Karpas-422 (cell line): ENCODE measurements at regions not wholly inside any gene's neighbourhood (a gene's known extent, or its start where the extent isn't known, plus 50 kb on each side); places are given as distances from the start of the nearest gene placed in this dataset.

Experiments used
- DNase-seq: peaks from one replicate; pipeline ENCODE4 v3.0.0-alpha.2; 2015
- H2AFZ ChIP-seq: fragments of 200-600 bp; sonication (generic); 2 replicates; pipeline ENCODE4 v1.6.1; 2014; ENCODE audit warnings: antibody characterized with exemption, low read length, mixed read lengths
- H3K27ac ChIP-seq: fragments of 200-600 bp; sonication (generic); 2 replicates; pipeline ENCODE4 v1.5.1; 2014; ENCODE audit warnings: mild to moderate bottlenecking, low read length, moderate library complexity
- H3K27me3 ChIP-seq: fragments of 200-600 bp; sonication (generic); 2 replicates; pipeline ENCODE4 v1.6.1; 2014; ENCODE audit warnings: low read length, mixed read lengths
- H3K36me3 ChIP-seq: fragments of 200-600 bp; sonication (generic); 2 replicates; pipeline ENCODE4 v1.6.1; 2014; ENCODE audit warnings: low read length, mixed read lengths; ENCODE audit not compliant: insufficient read depth
- H3K4me1 ChIP-seq: fragments of 200-600 bp; sonication (generic); 2 replicates; pipeline ENCODE4 v1.6.1; 2014; ENCODE audit warnings: mild to moderate bottlenecking, low read length, mixed read lengths
- H3K4me2 ChIP-seq: fragments of 200-600 bp; sonication (generic); 2 replicates; pipeline ENCODE4 v1.6.1; 2014; ENCODE audit warnings: low read length, low read depth, mild to moderate bottlenecking; ENCODE audit not compliant: poor library complexity, severe bottlenecking
- H3K4me3 ChIP-seq: fragments of 200-600 bp; sonication (generic); 2 replicates; pipeline ENCODE4 v1.5.1; 2014; ENCODE audit warnings: mild to moderate bottlenecking, antibody characterized with exemption, low read length, mixed read lengths
- H3K79me2 ChIP-seq: fragments of 200-600 bp; sonication (generic); 2 replicates; pipeline ENCODE4 v1.6.1; 2014; ENCODE audit warnings: mild to moderate bottlenecking, low read length, mixed read lengths
- H3K9ac ChIP-seq: fragments of 200-600 bp; sonication (generic); 2 replicates; pipeline ENCODE4 v1.6.0; 2014; ENCODE audit warnings: low read length
- H3K9me2 ChIP-seq: fragments of 200-600 bp; sonication (generic), shearing (Covaris generic); replicated peaks from 2 replicates; pipeline ENCODE4 v1.6.0; 2014; ENCODE audit warnings: mild to moderate bottlenecking, low read length, moderate library complexity; ENCODE audit not compliant: insufficient read depth
- H3K9me3 ChIP-seq: fragments of 300-700, 200-600 bp; sonication (generic); 2 replicates; pipeline ENCODE4 v1.6.1; 2014; ENCODE audit warnings: low read length, mixed read lengths
- H4K20me1 ChIP-seq: fragments of 200-600 bp; sonication (generic); 2 replicates; pipeline ENCODE4 v1.6.1; 2014; ENCODE audit warnings: mild to moderate bottlenecking, antibody characterized with exemption, low read length, low read depth; ENCODE audit not compliant: insufficient read depth

DNA sequence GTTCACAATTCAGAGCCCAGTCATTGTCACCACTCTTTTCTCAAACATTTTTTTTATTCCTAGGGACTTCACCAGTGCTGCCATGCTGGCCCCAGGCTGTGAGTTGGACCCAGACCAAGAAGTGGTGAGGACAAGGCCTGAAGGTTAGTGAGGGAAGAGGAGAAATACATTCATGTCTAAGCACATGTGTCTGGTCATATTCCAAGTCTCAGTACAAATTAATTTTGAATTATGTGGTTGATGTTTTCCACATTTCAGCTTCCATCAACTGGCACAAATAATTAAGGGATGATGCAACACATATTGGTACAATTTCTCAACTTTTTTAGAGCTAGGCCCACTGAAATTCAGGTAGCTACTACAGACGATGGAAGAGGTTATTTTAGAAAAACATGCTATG lies 106.6 kb upstream of the UPP2 start:
- Histone ChIP-seq H3K79me2 (no peaks in the 10 kb centered on the region), H3K27me3 (no peaks in the 10 kb centered on the region), H3K9ac (no peak overlapping the region), H3K9me2 (no peaks in the 10 kb centered on the region), H3K27ac (no peak overlapping the region), H3K9me3 (no peaks in the 10 kb centered on the region), H3K4me1 (no peaks in the 10 kb centered on the region), H4K20me1 (no peaks in the 10 kb centered on the region), H3K4me2 (no peak overlapping the region), H2AFZ (no peak overlapping the region), H3K36me3 (no peaks in the 10 kb centered on the region), H3K4me3 (no peak overlapping the region)
- DNase-seq, result no peak

DNA sequence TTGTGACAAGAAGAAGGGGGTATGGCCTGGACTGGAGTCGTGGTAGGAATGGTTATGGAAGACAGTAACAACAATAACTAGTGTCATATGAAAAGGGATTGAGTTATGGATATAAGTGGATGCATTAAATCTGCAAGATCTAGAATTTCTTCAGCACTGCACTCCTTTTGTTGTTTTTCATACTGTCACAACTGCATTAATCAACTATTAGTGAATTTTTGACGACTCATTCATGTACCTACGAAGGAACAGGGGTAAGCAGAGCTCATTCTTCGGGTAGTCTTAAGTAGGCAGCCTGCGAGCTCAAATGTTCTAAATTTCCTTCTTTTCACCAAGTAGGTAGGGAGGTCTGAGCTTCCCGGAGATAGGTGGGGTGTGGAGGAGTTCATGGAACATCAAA lies 109.7 kb upstream of the UPP2 start:
- Histone ChIP-seq H3K27ac (no peak overlapping the region), H3K9ac (no peak overlapping the region), H2AFZ (no peak overlapping the region), H3K9me2 (no peaks in the 10 kb centered on the region), H4K20me1 (no peaks in the 10 kb centered on the region), H3K4me3 (no peak overlapping the region), H3K27me3 (no peaks in the 10 kb centered on the region), H3K4me1 (no peaks in the 10 kb centered on the region), H3K79me2 (no peaks in the 10 kb centered on the region), H3K9me3 (no peaks in the 10 kb centered on the region), H3K4me2 (no peak overlapping the region), H3K36me3 (no peaks in the 10 kb centered on the region)
- DNase-seq, result no peak

DNA sequence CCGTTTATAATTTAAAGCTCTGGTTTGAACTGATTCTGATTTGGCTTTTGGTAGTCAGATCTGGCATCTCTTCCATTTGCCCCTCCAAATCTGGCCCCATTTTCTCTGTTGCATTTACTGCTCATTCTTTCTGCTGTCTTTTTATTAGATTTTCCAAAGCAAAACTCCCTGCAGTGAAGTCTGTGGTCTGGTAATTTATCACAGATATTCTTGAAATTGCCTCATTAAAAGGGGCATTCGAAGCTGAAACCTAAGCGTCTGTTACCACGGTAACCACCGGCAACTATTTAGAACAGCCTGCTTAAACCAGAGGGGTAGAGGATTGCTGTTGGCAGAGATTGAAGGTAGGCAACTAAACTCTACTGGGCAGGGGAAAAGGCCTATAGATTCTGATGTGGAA lies 111.5 kb upstream of the UPP2 start:
- Histone ChIP-seq H3K9ac (no peak overlapping the region), H4K20me1 (no peaks in the 10 kb centered on the region), H3K79me2 (no peaks in the 10 kb centered on the region), H3K27ac (no peak overlapping the region), H3K27me3 (no peaks in the 10 kb centered on the region), H3K9me2 (no peaks in the 10 kb centered on the region), H3K4me3 (no peak overlapping the region), H3K4me1 (no peaks in the 10 kb centered on the region), H2AFZ (no peak overlapping the region), H3K9me3 (no peaks in the 10 kb centered on the region), H3K4me2 (no peak overlapping the region), H3K36me3 (no peaks in the 10 kb centered on the region)
- no peak for DNase-seq

DNA sequence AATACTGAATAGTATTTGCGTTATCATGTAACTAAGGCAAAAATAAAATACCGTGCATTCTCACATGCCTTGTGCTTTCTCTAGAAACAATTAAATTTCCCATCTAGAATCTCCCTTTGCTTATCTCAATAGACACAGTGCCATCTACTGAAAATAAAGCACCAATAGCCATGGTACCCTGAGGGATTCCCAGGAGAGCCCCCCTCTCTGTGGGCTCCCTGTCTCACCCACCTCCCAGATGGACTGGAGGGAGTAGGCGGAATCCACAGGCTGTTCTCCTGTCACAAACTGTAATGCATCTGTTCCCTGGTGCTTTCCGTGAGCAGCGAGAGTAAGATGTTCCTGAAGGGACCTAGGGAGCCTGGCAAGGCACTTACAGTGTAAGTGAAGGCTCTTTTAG lies 112.4 kb upstream of the UPP2 start:
- Histone ChIP-seq H3K9me3 (no peaks in the 10 kb centered on the region), H3K4me2 (no peak overlapping the region), H3K9me2 (no peaks in the 10 kb centered on the region), H2AFZ (no peak overlapping the region), H3K27me3 (no peaks in the 10 kb centered on the region), H4K20me1 (no peaks in the 10 kb centered on the region), H3K4me3 (no peak overlapping the region), H3K27ac (no peak overlapping the region), H3K79me2 (no peaks in the 10 kb centered on the region), H3K36me3 (no peaks in the 10 kb centered on the region), H3K9ac (no peak overlapping the region), H3K4me1 (no peaks in the 10 kb centered on the region)
- no peak for DNase-seq

DNA sequence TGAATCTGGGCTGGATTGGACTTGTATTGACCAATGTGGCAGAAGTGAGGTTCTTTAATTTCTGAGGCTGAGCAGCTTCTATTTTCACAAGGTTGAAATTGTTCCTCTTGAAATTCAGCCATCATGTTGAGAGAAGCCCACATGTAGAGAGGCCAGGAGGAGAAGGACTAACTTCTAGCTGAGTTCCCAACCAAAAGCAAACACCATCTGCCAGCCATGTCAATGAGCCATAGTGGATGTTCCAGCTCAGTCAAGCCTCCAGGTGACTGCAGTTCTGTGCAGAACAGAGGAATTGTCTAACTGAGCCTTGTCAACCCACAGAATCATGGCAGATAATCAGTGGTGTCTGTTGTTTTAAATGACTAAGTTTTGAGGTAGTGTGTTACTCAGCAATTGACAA lies 110.6 kb upstream of the ACVR1 start:
- Histone ChIP-seq H3K9ac (no peak overlapping the region), H3K4me2 (no peak overlapping the region), H4K20me1 (no peaks in the 10 kb centered on the region), H3K4me1 (no peaks in the 10 kb centered on the region), H3K9me2 (no peaks in the 10 kb centered on the region), H2AFZ (no peak overlapping the region), H3K4me3 (no peak overlapping the region), H3K27ac (no peak overlapping the region), H3K27me3 (no peaks in the 10 kb centered on the region), H3K9me3 (no peaks in the 10 kb centered on the region), H3K79me2 (no peaks in the 10 kb centered on the region), H3K36me3 (no peaks in the 10 kb centered on the region)
- DNase-seq, result no peak

DNA sequence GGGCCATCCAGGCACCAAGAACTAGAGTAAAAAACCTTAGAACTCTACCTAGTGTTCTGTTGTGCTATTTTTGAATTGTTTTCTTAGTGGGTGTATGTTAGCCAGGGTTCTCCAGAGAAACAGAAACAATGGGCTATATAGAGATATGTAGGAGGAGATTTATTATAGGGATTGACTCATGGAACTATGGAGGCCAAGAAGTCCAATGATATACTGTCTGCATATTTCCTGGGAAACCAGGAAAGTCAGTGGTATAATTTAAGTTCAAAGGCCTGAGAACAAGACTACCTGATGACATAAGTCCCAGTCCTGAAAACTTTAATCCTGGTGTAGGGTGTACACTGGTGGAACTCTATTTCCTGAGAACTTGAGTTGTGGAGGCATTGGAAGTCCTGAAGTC lies 108.7 kb upstream of the ACVR1 start:
- Histone ChIP-seq H3K9me2 (no peaks in the 10 kb centered on the region), H3K4me1 (no peaks in the 10 kb centered on the region), H2AFZ (no peak overlapping the region), H3K79me2 (no peaks in the 10 kb centered on the region), H3K27ac (no peak overlapping the region), H3K27me3 (no peaks in the 10 kb centered on the region), H3K4me2 (no peak overlapping the region), H3K9ac (no peak overlapping the region), H3K9me3 (no peaks in the 10 kb centered on the region), H3K36me3 (no peaks in the 10 kb centered on the region), H4K20me1 (no peaks in the 10 kb centered on the region), H3K4me3 (no peak overlapping the region)
- DNase-seq, result no peak

DNA sequence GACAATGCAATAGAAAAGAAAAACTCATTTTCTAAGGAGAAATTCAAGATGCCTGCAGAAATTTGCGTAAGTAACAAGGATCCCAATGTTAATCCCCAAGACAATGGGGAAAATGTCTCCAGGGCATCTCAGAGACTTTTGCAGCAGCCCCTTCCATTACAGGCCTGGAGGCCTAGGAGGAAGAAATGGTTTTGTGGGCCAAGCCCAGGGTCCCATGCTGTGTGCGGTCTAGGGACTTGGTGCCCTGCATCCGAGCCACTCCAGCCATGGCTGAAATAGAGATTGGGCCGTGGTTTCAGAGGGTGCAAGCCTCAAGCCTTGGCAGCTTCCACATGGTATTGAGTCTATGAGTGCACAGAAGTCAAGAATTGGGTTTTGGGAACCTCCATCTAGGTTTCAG lies 103.9 kb upstream of the ACVR1 start:
- Histone ChIP-seq H3K4me1 (no peaks in the 10 kb centered on the region), H2AFZ (no peak overlapping the region), H3K4me3 (no peak overlapping the region), H3K79me2 (no peaks in the 10 kb centered on the region), H3K9me3 (no peaks in the 10 kb centered on the region), H3K9me2 (no peaks in the 10 kb centered on the region), H4K20me1 (no peaks in the 10 kb centered on the region), H3K27me3 (no peaks in the 10 kb centered on the region), H3K9ac (no peak overlapping the region), H3K27ac (no peak overlapping the region), H3K4me2 (no peak overlapping the region), H3K36me3 (no peaks in the 10 kb centered on the region)
- no peak for DNase-seq

DNA sequence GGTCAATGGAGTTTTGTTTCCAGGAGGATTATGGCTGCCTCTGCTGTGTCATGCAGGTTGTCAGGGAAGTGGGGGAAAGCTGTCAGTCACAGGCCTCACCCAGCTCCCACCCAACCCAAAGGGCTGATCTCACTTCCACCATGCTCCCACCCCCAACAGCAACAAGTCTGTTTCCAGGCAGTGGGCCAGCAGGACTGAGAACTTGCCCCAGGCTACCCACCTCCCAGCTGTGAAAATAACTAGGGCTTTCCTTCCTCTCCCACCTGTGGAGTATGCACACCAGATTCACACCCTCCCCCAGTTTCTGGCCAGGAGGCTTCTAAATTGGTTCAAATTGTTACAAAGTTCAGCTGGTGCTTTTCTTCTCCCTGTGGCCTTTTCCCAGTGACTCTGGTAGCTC lies 95.6 kb upstream of the ACVR1 start:
- no peak for DNase-seq
- H3K4me3 ChIP-seq, result no peak overlapping the region
- H3K36me3 ChIP-seq, result no peaks in the 10 kb centered on the region
- H3K9me2 ChIP-seq, result no peaks in the 10 kb centered on the region
- no peaks in the 10 kb centered on the region for H3K79me2 ChIP-seq
- no peak overlapping the region for H2AFZ ChIP-seq
- no peaks in the 10 kb centered on the region for H3K4me1 ChIP-seq
- H3K27ac ChIP-seq, result no peak overlapping the region
- H3K27me3 ChIP-seq, result no peaks in the 10 kb centered on the region
- H3K9me3 ChIP-seq, result no peaks in the 10 kb centered on the region
- H4K20me1 ChIP-seq, result no peaks in the 10 kb centered on the region
- H3K4me2 ChIP-seq, result no peak overlapping the region
- no peak overlapping the region for H3K9ac ChIP-seq

DNA sequence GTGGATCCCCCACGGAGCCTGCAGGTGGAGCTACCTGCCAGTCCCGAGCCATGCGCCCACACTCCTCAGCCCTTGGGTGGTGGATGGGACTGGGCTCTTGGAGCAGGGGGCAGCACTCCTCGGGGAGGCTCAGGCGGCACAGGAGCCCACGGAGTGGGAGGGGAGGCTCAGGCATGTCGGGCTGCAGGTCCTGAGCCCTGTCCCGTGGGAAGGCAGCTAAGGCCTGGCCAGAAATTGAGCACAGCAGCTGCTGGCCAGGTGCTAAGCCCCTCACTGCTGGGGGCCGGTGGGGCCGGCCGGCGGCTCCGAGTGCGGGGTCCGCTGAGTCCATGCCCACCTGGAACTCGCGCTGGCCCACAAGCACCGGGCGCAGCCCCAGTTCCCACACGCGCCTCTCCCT lies 91.7 kb upstream of the ACVR1 start:
- no peak overlapping the region for H3K4me3 ChIP-seq
- H3K36me3 ChIP-seq, result no peaks in the 10 kb centered on the region
- H3K9me3 ChIP-seq, result no peaks in the 10 kb centered on the region
- no peak overlapping the region for H3K4me2 ChIP-seq
- H3K4me1 ChIP-seq, result no peaks in the 10 kb centered on the region
- no peaks in the 10 kb centered on the region for H4K20me1 ChIP-seq
- no peak for DNase-seq
- no peak overlapping the region for H3K9ac ChIP-seq
- H3K27ac ChIP-seq, result no peak overlapping the region
- no peaks in the 10 kb centered on the region for H3K79me2 ChIP-seq
- H3K27me3 ChIP-seq, result no peaks in the 10 kb centered on the region
- no peak overlapping the region for H2AFZ ChIP-seq
- H3K9me2 ChIP-seq, result no peaks in the 10 kb centered on the region
